Naive thymus-derived CD4-positive, alpha-beta T cell (primary cell): ENCODE measurements at regions not wholly inside any gene's neighbourhood (a gene's known extent, or its start where the extent isn't known, plus 50 kb on each side); places are given as distances from the start of the nearest gene placed in this dataset.

Experiments
- ATAC-seq: fragments of 150-1000 bp; cut with Tn5 transposase; 2 replicates; pipeline ENCODE4 v1.10.0; 2021; ENCODE audit warnings: mild to moderate bottlenecking, moderate library complexity
- CTCF ChIA-PET: fragments of 350-600 bp; sonication (Branson Sonifier 250); formaldehyde crosslinking; loops from one replicate; lab custom pipeline; 2021; ENCODE audit warnings: antibody characterized with exemption; lab: Charles Lee
- POLR2A ChIA-PET: fragments of 350-600 bp; sonication (Branson Sonifier 250); formaldehyde crosslinking; loops from one replicate; lab custom pipeline; 2021; ENCODE audit warnings: antibody characterized with exemption, inconsistent platforms; lab: Charles Lee
- DNase-seq, 9 donors: peaks; one replicate each; pipeline versions ENCODE4 v3.0.0 to v3.0.0-alpha.2; 2020 to 2022; ENCODE audit warnings: mixed read lengths in 1 of 9
- H3K27ac ChIP-seq: one replicate; pipeline ENCODE4 v1.7.0; 2013; ENCODE audit warnings: mild to moderate bottlenecking, low read depth, low read length, moderate library complexity
- H3K27me3 ChIP-seq, 2 donors: one replicate each; pipeline ENCODE4 v1.7.0; 2013; ENCODE audit warnings: low read length in 2 of 2, mild to moderate bottlenecking in 2 of 2, moderate library complexity in 2 of 2; ENCODE audit not compliant: control insufficient read depth in 2 of 2, insufficient read depth in 2 of 2
- H3K36me3 ChIP-seq, 3 experiments: 1 replicate in 2 of 3; 2 replicates in 1 of 3; pipeline ENCODE4 v1.7.0; 2013; ENCODE audit warnings: low read length in 3 of 3, mild to moderate bottlenecking in 3 of 3, moderate library complexity in 1 of 3; ENCODE audit not compliant: insufficient read depth in 3 of 3, control insufficient read depth in 2 of 3
- H3K4me1 ChIP-seq, 2 donors: one replicate each; pipeline ENCODE4 v1.7.0; 2013; ENCODE audit warnings: low read length in 2 of 2, mild to moderate bottlenecking in 2 of 2, moderate library complexity in 1 of 2; ENCODE audit not compliant: control insufficient read depth in 2 of 2, insufficient read depth in 2 of 2
- H3K4me3 ChIP-seq: 2 replicates; pipeline ENCODE4 v1.7.0; 2013; ENCODE audit warnings: mild to moderate bottlenecking, low read length
- H3K9me3 ChIP-seq, 3 experiments: 1 replicate in 2 of 3; 2 replicates in 1 of 3; pipeline ENCODE4 v1.7.0; 2013; ENCODE audit warnings: low read length in 3 of 3; ENCODE audit not compliant: control insufficient read depth in 2 of 3
- H3K27ac Mint-ChIP-seq, 9 donors: one replicate each; pipeline ENCODE4 v1.8.0; 2020 to 2022; ENCODE audit warnings: mixed read lengths in 9 of 9, mild to moderate bottlenecking in 8 of 9, moderate library complexity in 5 of 9, inconsistent platforms in 2 of 9
- H3K27me3 Mint-ChIP-seq, 5 donors: one replicate each; pipeline ENCODE4 v1.8.0; 2021 to 2022; ENCODE audit warnings: mixed read lengths in 5 of 5, mild to moderate bottlenecking in 1 of 5
- H3K36me3 Mint-ChIP-seq, 5 donors: one replicate each; pipeline ENCODE4 v1.8.0; 2020 to 2022; ENCODE audit warnings: mixed read lengths in 5 of 5, mild to moderate bottlenecking in 3 of 5, inconsistent platforms in 1 of 5
- H3K4me1 Mint-ChIP-seq, 7 donors: one replicate each; pipeline ENCODE4 v1.8.0; 2020 to 2022; ENCODE audit warnings: mixed read lengths in 7 of 7, mild to moderate bottlenecking in 3 of 7, inconsistent platforms in 1 of 7
- H3K4me3 Mint-ChIP-seq, 10 donors: one replicate each; pipeline ENCODE4 v1.8.0; 2020 to 2022; ENCODE audit warnings: mild to moderate bottlenecking in 10 of 10, mixed read lengths in 10 of 10, moderate library complexity in 6 of 10, inconsistent platforms in 2 of 10
- H3K9me3 Mint-ChIP-seq, 11 donors: one replicate each; pipeline ENCODE4 v1.8.0; 2020 to 2022; ENCODE audit warnings: mixed read lengths in 11 of 11, mild to moderate bottlenecking in 4 of 11, inconsistent platforms in 1 of 11, moderate library complexity in 1 of 11
- intact Hi-C, 2 donors: fragments of 100-400 bp; cut with micrococcal nuclease; formaldehyde crosslinking; loops; one replicate each; pipeline ENCODE4 v1.15.1; 2023

- Mint-ChIP-seq H3K4me1 (no peaks in the 10 kb centered on the region), H3K27ac (no peak overlapping the region)
Measured at GRCh38 chrX:21153503-21153902, 220.7 kb upstream of the CNKSR2 start.

GRCh38 chrX:21155916-21156315 is 218.3 kb upstream of the CNKSR2 start:
- no peak overlapping the region for H3K4me3 Mint-ChIP-seq
- H3K4me1 Mint-ChIP-seq, result no peaks in the 10 kb centered on the region
- H3K36me3 Mint-ChIP-seq, result no peaks in the 10 kb centered on the region
- Histone ChIP-seq H3K27me3 (no peaks in the 10 kb centered on the region), H3K9me3 (no peaks in the 10 kb centered on the region), H3K36me3 (no peaks in the 10 kb centered on the region), H3K4me3 (no peak overlapping the region), H3K4me1 (no peaks in the 10 kb centered on the region), H3K27ac (no peak overlapping the region)
- no peaks in the 10 kb centered on the region for H3K9me3 Mint-ChIP-seq
- no peak overlapping the region for H3K27ac Mint-ChIP-seq
- CTCF ChIA-PET, result interaction anchor here (0.6 kb wide), 1 partner anchor 50 kb away, joined by 3 read pairs; no protein-coding TSS in a partner anchor
- intact Hi-C loops, result no loop called here
- POLR2A ChIA-PET, result no interaction called here
- H3K27me3 Mint-ChIP-seq, result peaks cover 0 to 9% (median 0%) of the 10 kb centered on the region in 5 donors
- DNase-seq (no peak), ATAC-seq (no peak)

More at GRCh38 chrX:21153503-21153902, 220.7 kb upstream of the CNKSR2 start:
- ChIA-PET POLR2A (no interaction called here), CTCF (no interaction called here)
- H3K27me3 ChIP-seq, result no peaks in the 10 kb centered on the region
- Mint-ChIP-seq H3K9me3 (peaks cover 0 to 2% (median 0%) of the 10 kb centered on the region in 11 donors), H3K27me3 (peaks cover 0 to 5% (median 0%) of the 10 kb centered on the region in 5 donors), H3K4me3 (no peak overlapping the region), H3K36me3 (no peaks in the 10 kb centered on the region)
- no peak overlapping the region for H3K4me3 ChIP-seq
- intact Hi-C loops, result no loop called here
- DNase-seq (no peak), ATAC-seq (no peak)
- no peaks in the 10 kb centered on the region for H3K4me1 ChIP-seq
- no peaks in the 10 kb centered on the region for H3K9me3 ChIP-seq
- H3K27ac ChIP-seq, result no peak overlapping the region
- H3K36me3 ChIP-seq, result no peaks in the 10 kb centered on the region

GRCh38 chrX:21156632-21157031 is 217.6 kb upstream of the CNKSR2 start:
- DNase-seq, result no peak
- intact Hi-C loops, result no loop called here
- H3K27me3 ChIP-seq, result no peaks in the 10 kb centered on the region
- Mint-ChIP-seq H3K4me3 (no peak overlapping the region), H3K9me3 (no peaks in the 10 kb centered on the region), H3K36me3 (no peaks in the 10 kb centered on the region), H3K27ac (no peak overlapping the region), H3K27me3 (peaks cover 0 to 9% (median 0%) of the 10 kb centered on the region in 5 donors), H3K4me1 (no peaks in the 10 kb centered on the region)
- no peak overlapping the region for H3K27ac ChIP-seq
- no peaks in the 10 kb centered on the region for H3K4me1 ChIP-seq
- no peaks in the 10 kb centered on the region for H3K36me3 ChIP-seq
- H3K4me3 ChIP-seq, result no peak overlapping the region
- CTCF ChIA-PET, result interaction anchor here (0.6 kb wide), 1 partner anchor 51 kb away, joined by 3 read pairs; no protein-coding TSS in a partner anchor
- no peak for ATAC-seq
- no peaks in the 10 kb centered on the region for H3K9me3 ChIP-seq
- POLR2A ChIA-PET, result no interaction called here

GRCh38 chrX:21158678-21159077 is 215.5 kb upstream of the CNKSR2 start:
- Histone ChIP-seq H3K36me3 (no peaks in the 10 kb centered on the region), H3K9me3 (no peaks in the 10 kb centered on the region), H3K4me3 (no peak overlapping the region), H3K27me3 (no peaks in the 10 kb centered on the region), H3K27ac (no peak overlapping the region), H3K4me1 (no peaks in the 10 kb centered on the region)
- Mint-ChIP-seq H3K4me1 (no peaks in the 10 kb centered on the region), H3K9me3 (no peaks in the 10 kb centered on the region), H3K27me3 (peaks cover 0 to 9% (median 0%) of the 10 kb centered on the region in 5 donors), H3K4me3 (no peak overlapping the region), H3K27ac (no peak overlapping the region), H3K36me3 (no peaks in the 10 kb centered on the region)
- ChIA-PET POLR2A (no interaction called here), CTCF (no interaction called here)
- ATAC-seq (no peak), DNase-seq (no peak)
- intact Hi-C loops, result no loop called here

- Mint-ChIP-seq H3K9me3 (no peaks in the 10 kb centered on the region), H3K27me3 (no peaks in the 10 kb centered on the region), H3K4me3 (no peak overlapping the region), H3K27ac (no peak overlapping the region), H3K4me1 (no peaks in the 10 kb centered on the region), H3K36me3 (no peaks in the 10 kb centered on the region)
- ChIA-PET CTCF (no interaction called here), POLR2A (no interaction called here)
- H3K27ac ChIP-seq, result no peak overlapping the region
- ATAC-seq, result no peak
- no peaks in the 10 kb centered on the region for H3K36me3 ChIP-seq
- no peaks in the 10 kb centered on the region for H3K27me3 ChIP-seq
- DNase-seq, result no peak
- H3K4me1 ChIP-seq, result no peaks in the 10 kb centered on the region
- intact Hi-C loops, result no loop called here
- no peak overlapping the region for H3K4me3 ChIP-seq
- no peaks in the 10 kb centered on the region for H3K9me3 ChIP-seq
Measured at GRCh38 chrX:21166272-21166982, 207.8 kb upstream of the CNKSR2 start.

GRCh38 chrX:21167011-21167410 is 207.2 kb upstream of the CNKSR2 start:
- intact Hi-C loops, result no loop called here
- H3K9me3 Mint-ChIP-seq, result no peaks in the 10 kb centered on the region
- ChIA-PET CTCF (no interaction called here), POLR2A (no interaction called here)
- Histone ChIP-seq H3K36me3 (no peaks in the 10 kb centered on the region), H3K9me3 (no peaks in the 10 kb centered on the region), H3K4me3 (no peak overlapping the region), H3K4me1 (no peaks in the 10 kb centered on the region), H3K27ac (no peak overlapping the region), H3K27me3 (no peaks in the 10 kb centered on the region)
- DNase-seq (no peak), ATAC-seq (no peak)
- no peak overlapping the region for H3K27ac Mint-ChIP-seq
- H3K4me1 Mint-ChIP-seq, result no peaks in the 10 kb centered on the region
- no peak overlapping the region for H3K4me3 Mint-ChIP-seq
- H3K27me3 Mint-ChIP-seq, result no peaks in the 10 kb centered on the region
- H3K36me3 Mint-ChIP-seq, result no peaks in the 10 kb centered on the region

- no peaks in the 10 kb centered on the region for H3K4me1 Mint-ChIP-seq
- no peak overlapping the region for H3K4me3 Mint-ChIP-seq
- H3K9me3 Mint-ChIP-seq, result no peaks in the 10 kb centered on the region
- Histone ChIP-seq H3K27ac (no peak overlapping the region), H3K36me3 (no peaks in the 10 kb centered on the region), H3K4me3 (no peak overlapping the region), H3K4me1 (no peaks in the 10 kb centered on the region), H3K9me3 (no peaks in the 10 kb centered on the region), H3K27me3 (no peaks in the 10 kb centered on the region)
- POLR2A ChIA-PET, result no interaction called here
- DNase-seq, result no peak
- H3K27me3 Mint-ChIP-seq, result no peaks in the 10 kb centered on the region
- CTCF ChIA-PET, result no interaction called here
- no peak overlapping the region for H3K27ac Mint-ChIP-seq
- H3K36me3 Mint-ChIP-seq, result no peaks in the 10 kb centered on the region
- intact Hi-C loops, result no loop called here
- ATAC-seq, result no peak
Measured at GRCh38 chrX:21167494-21167893, 206.7 kb upstream of the CNKSR2 start.
